ENCODE measurements at regions not wholly inside any gene's neighbourhood (a gene's known extent, or its start where the extent isn't known, plus 50 kb on each side); places are given as distances from the start of the nearest gene placed in this dataset.
A peak's percentile ranks its signal among the peaks of the same experiment; 100 is the strongest.

- ATAC-seq (replicated peaks) (no peak), DNase-seq (no peak)
- Mint-ChIP-seq H3K4me3 (no peak overlapping the region), H3K9me3 (peaks cover 0 to 1% of the 10 kb centered on the region in 2 donors), H3K27ac (no peak overlapping the region), H3K27me3 (peaks cover 7 to 11% of the 10 kb centered on the region in 2 donors), H3K36me3 (no peaks in the 10 kb centered on the region), H3K4me1 (no peaks in the 10 kb centered on the region)
Observed at GRCh38 chr12:98127854-98128253, 387.5 kb upstream of the TMPO start.

GRCh38 chr12:98136544-98136943 lies 378.8 kb upstream of the TMPO start:
- no peak for ATAC-seq (replicated peaks)
- Mint-ChIP-seq H3K4me3 (no peak overlapping the region), H3K27ac (no peak overlapping the region), H3K9me3 (no peaks in the 10 kb centered on the region), H3K4me1 (no peaks in the 10 kb centered on the region), H3K27me3 (no peaks in the 10 kb centered on the region), H3K36me3 (no peaks in the 10 kb centered on the region)
- no peak for DNase-seq

GRCh38 chr12:98137278-98137677 lies 378.1 kb upstream of the TMPO start:
- DNase-seq (no peak), ATAC-seq (replicated peaks) (no peak)
- H3K4me1 Mint-ChIP-seq: no peaks in the 10 kb centered on the region
- H3K27me3 Mint-ChIP-seq: no peaks in the 10 kb centered on the region
- H3K9me3 Mint-ChIP-seq: no peaks in the 10 kb centered on the region
- H3K27ac Mint-ChIP-seq: no peak overlapping the region
- H3K4me3 Mint-ChIP-seq: no peak overlapping the region
- H3K36me3 Mint-ChIP-seq: no peaks in the 10 kb centered on the region

- ATAC-seq (replicated peaks) (no peak), DNase-seq (no peak)
- no peak overlapping the region for H3K27ac Mint-ChIP-seq
- H3K27me3 Mint-ChIP-seq: peaks cover 0 to 4% of the 10 kb centered on the region in 2 donors
- no peaks in the 10 kb centered on the region for H3K36me3 Mint-ChIP-seq
- H3K9me3 Mint-ChIP-seq: peaks cover 0 to 6% of the 10 kb centered on the region in 2 donors
- H3K4me1 Mint-ChIP-seq: no peaks in the 10 kb centered on the region
- H3K4me3 Mint-ChIP-seq: no peak overlapping the region
Observed at GRCh38 chr12:98144953-98145352, 370.4 kb upstream of the TMPO start.

- H3K36me3 Mint-ChIP-seq: no peaks in the 10 kb centered on the region
- no peak for DNase-seq
- H3K27ac Mint-ChIP-seq: no peak overlapping the region
- H3K27me3 Mint-ChIP-seq: peaks cover 0 to 4% of the 10 kb centered on the region in 2 donors
- H3K4me1 Mint-ChIP-seq: no peaks in the 10 kb centered on the region
- peaks cover 1 to 6% of the 10 kb centered on the region in 2 donors for H3K9me3 Mint-ChIP-seq
- no peak overlapping the region for H3K4me3 Mint-ChIP-seq
- ATAC-seq (replicated peaks): no peak
Observed at GRCh38 chr12:98146043-98146442, 369.3 kb upstream of the TMPO start.

GRCh38 chr12:98146487-98146886 lies 368.9 kb upstream of the TMPO start:
- no peaks in the 10 kb centered on the region for H3K36me3 Mint-ChIP-seq
- no peak overlapping the region for H3K4me3 Mint-ChIP-seq
- peaks cover 1 to 6% of the 10 kb centered on the region in 2 donors for H3K9me3 Mint-ChIP-seq
- peaks cover 0 to 4% of the 10 kb centered on the region in 2 donors for H3K27me3 Mint-ChIP-seq
- ATAC-seq (replicated peaks): no peak
- DNase-seq: no peak
- no peaks in the 10 kb centered on the region for H3K4me1 Mint-ChIP-seq
- no peak overlapping the region for H3K27ac Mint-ChIP-seq

GRCh38 chr12:98149270-98149669 lies 366.1 kb upstream of the TMPO start:
- DNase-seq (no peak), ATAC-seq (replicated peaks) (no peak)
- no peaks in the 10 kb centered on the region for H3K4me1 Mint-ChIP-seq
- H3K4me3 Mint-ChIP-seq: no peak overlapping the region
- H3K27ac Mint-ChIP-seq: peak overlapping the region; percentile 3
- peaks cover 0 to 1% of the 10 kb centered on the region in 2 donors for H3K9me3 Mint-ChIP-seq
- H3K36me3 Mint-ChIP-seq: no peaks in the 10 kb centered on the region
- no peaks in the 10 kb centered on the region for H3K27me3 Mint-ChIP-seq

GRCh38 chr12:98149691-98150210 lies 365.6 kb upstream of the TMPO start:
- Mint-ChIP-seq H3K4me1 (no peaks in the 10 kb centered on the region), H3K27ac (no peak overlapping the region), H3K36me3 (no peaks in the 10 kb centered on the region), H3K4me3 (no peak overlapping the region), H3K27me3 (no peaks in the 10 kb centered on the region), H3K9me3 (peaks cover 0 to 1% of the 10 kb centered on the region in 2 donors)
- DNase-seq (no peak), ATAC-seq (replicated peaks) (no peak)

- Mint-ChIP-seq H3K4me3 (no peak overlapping the region), H3K9me3 (peaks cover 0 to 1% of the 10 kb centered on the region in 2 donors), H3K4me1 (no peaks in the 10 kb centered on the region), H3K27me3 (no peaks in the 10 kb centered on the region), H3K27ac (no peak overlapping the region), H3K36me3 (no peaks in the 10 kb centered on the region)
- DNase-seq (no peak), ATAC-seq (replicated peaks) (no peak)
Observed at GRCh38 chr12:98151105-98151590, 364.2 kb upstream of the TMPO start.

GRCh38 chr12:98151984-98152383 lies 363.4 kb upstream of the TMPO start:
- ATAC-seq (replicated peaks) (no peak), DNase-seq (no peak)
- no peaks in the 10 kb centered on the region for H3K27me3 Mint-ChIP-seq
- H3K4me1 Mint-ChIP-seq: no peaks in the 10 kb centered on the region
- H3K27ac Mint-ChIP-seq: no peak overlapping the region
- H3K9me3 Mint-ChIP-seq: peaks cover 0 to 1% of the 10 kb centered on the region in 2 donors
- no peaks in the 10 kb centered on the region for H3K36me3 Mint-ChIP-seq
- no peak overlapping the region for H3K4me3 Mint-ChIP-seq

- no peaks in the 10 kb centered on the region for H3K4me1 Mint-ChIP-seq
- H3K4me3 Mint-ChIP-seq: no peak overlapping the region
- no peak overlapping the region for H3K27ac Mint-ChIP-seq
- no peaks in the 10 kb centered on the region for H3K36me3 Mint-ChIP-seq
- no peak for ATAC-seq (replicated peaks)
- peaks cover 0 to 1% of the 10 kb centered on the region in 2 donors for H3K9me3 Mint-ChIP-seq
- H3K27me3 Mint-ChIP-seq: no peaks in the 10 kb centered on the region
- no peak for DNase-seq
Observed at GRCh38 chr12:98154850-98155249, 360.5 kb upstream of the TMPO start.

GRCh38 chr12:98156697-98157096 lies 358.7 kb upstream of the TMPO start:
- no peak for ATAC-seq (replicated peaks)
- H3K4me1 Mint-ChIP-seq: no peaks in the 10 kb centered on the region
- H3K9me3 Mint-ChIP-seq: no peaks in the 10 kb centered on the region
- H3K27ac Mint-ChIP-seq: no peak overlapping the region
- no peaks in the 10 kb centered on the region for H3K36me3 Mint-ChIP-seq
- H3K27me3 Mint-ChIP-seq: no peaks in the 10 kb centered on the region
- no peak overlapping the region for H3K4me3 Mint-ChIP-seq
- DNase-seq: no peak

- Mint-ChIP-seq H3K27ac (no peak overlapping the region), H3K4me3 (no peak overlapping the region), H3K4me1 (no peaks in the 10 kb centered on the region), H3K36me3 (no peaks in the 10 kb centered on the region), H3K9me3 (no peaks in the 10 kb centered on the region), H3K27me3 (no peaks in the 10 kb centered on the region)
- DNase-seq: no peak
- ATAC-seq (replicated peaks): no peak
Observed at GRCh38 chr12:98162906-98163678, 352.3 kb upstream of the TMPO start.

GRCh38 chr12:98172304-98172703 lies 343.1 kb upstream of the TMPO start:
- H3K4me1 Mint-ChIP-seq: no peaks in the 10 kb centered on the region
- DNase-seq (no peak), ATAC-seq (replicated peaks) (no peak)
- H3K27me3 Mint-ChIP-seq: no peaks in the 10 kb centered on the region
- no peak overlapping the region for H3K27ac Mint-ChIP-seq
- peaks cover 0 to 3% of the 10 kb centered on the region in 2 donors for H3K9me3 Mint-ChIP-seq
- no peaks in the 10 kb centered on the region for H3K36me3 Mint-ChIP-seq
- no peak overlapping the region for H3K4me3 Mint-ChIP-seq

- Mint-ChIP-seq H3K36me3 (no peaks in the 10 kb centered on the region), H3K27me3 (no peaks in the 10 kb centered on the region), H3K27ac (no peak overlapping the region), H3K9me3 (peaks cover 0 to 3% of the 10 kb centered on the region in 2 donors), H3K4me3 (no peak overlapping the region), H3K4me1 (no peaks in the 10 kb centered on the region)
- DNase-seq (no peak), ATAC-seq (replicated peaks) (no peak)
Observed at GRCh38 chr12:98172801-98173200, 342.6 kb upstream of the TMPO start.

All from stimulated activated naive B cell treated with anti-CD40 and anti-IgM and Interleukin-4, amounts not matched to agents 10 μg/mL and 1 μg/mL and 100 μg/mL, for 72 hours (primary cell).